ENCODE measurements at regions not wholly inside any gene's neighbourhood (a gene's known extent, or its start where the extent isn't known, plus 50 kb on each side); places are given as distances from the start of the nearest gene placed in this dataset.

- TF ChIP-seq CTCF (IDR thresholded peaks at IDR 0.05; ENCODE audit: extremely low read depth in 1 of 2, insufficient read depth in 1 of 2, low read depth in 1 of 2, low read length in 2 of 2) (no peak), POLR2AphosphoS5 (IDR thresholded peaks at IDR 0.05; ENCODE audit: insufficient read depth, low read depth, low read length) (no peak), MYC (IDR thresholded peaks at IDR 0.05; ENCODE audit: low read depth, low read length) (no peak)
These were observed 299.1 kb downstream of the RRAGC start for GRCh38 chr1:38560457-38560856.
